Erythroblast (primary cell): ENCODE measurements at regions not wholly inside any gene's neighbourhood (a gene's known extent, or its start where the extent isn't known, plus 50 kb on each side); places are given as distances from the start of the nearest gene placed in this dataset.

Experiments
- GATA1 ChIP-seq: IDR thresholded peaks from 2 replicates; pipeline ENCODE4 v1.6.1; 2011; ENCODE audit warnings: low read depth, mild to moderate bottlenecking, control low read depth, low read length, moderate library complexity
- POLR2A ChIP-seq: IDR thresholded peaks from 2 replicates; pipeline ENCODE4 v1.6.1; 2011; ENCODE audit warnings: mild to moderate bottlenecking, low read length

- TF ChIP-seq POLR2A (no peak), GATA1 (no peak)
These were observed 79.3 kb upstream of the ITGA1 start for GRCh38 chr5:52708463-52708862.
